ENCODE measurements at regions not wholly inside any gene's neighbourhood (a gene's known extent, or its start where the extent isn't known, plus 50 kb on each side); places are given as distances from the start of the nearest gene placed in this dataset.
"Not testable (repeated sequence)": the region's sequence is repeated elsewhere in the genome, so short reads cannot be mapped to it uniquely, and the experiment has no call there.

DNA sequence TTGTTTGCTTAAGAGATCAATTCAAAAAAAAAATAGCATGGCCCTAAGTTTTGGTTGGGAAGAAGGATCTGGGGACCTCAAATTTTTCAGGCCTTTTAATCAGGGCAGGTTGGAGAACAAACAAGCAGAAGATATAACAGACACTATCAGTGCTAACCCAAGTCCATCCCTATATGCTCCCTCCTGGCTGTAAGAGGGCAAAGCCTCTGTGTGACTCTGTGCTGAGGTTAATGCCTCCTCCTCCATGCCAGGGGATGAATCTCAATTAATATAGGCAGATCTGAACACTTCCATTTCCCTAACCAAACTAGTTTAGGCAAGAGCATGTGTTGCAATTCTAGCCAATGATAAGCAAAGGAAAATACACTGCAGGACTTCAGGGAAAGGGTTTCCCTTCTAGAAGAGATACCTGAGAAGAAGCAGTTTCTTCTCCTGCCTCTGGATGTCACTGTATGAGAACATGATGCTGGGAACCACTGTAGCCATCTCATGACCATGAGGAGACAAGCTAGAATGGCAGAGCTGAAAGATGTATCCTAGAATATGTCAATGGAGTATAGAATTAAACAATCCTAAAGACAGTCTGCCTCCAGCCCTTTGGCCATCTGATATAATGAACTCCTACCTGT lies 76.0 kb downstream of the CHD9NB start:
- no peak for DNase-seq (ENCODE audit: low read depth)

DNA sequence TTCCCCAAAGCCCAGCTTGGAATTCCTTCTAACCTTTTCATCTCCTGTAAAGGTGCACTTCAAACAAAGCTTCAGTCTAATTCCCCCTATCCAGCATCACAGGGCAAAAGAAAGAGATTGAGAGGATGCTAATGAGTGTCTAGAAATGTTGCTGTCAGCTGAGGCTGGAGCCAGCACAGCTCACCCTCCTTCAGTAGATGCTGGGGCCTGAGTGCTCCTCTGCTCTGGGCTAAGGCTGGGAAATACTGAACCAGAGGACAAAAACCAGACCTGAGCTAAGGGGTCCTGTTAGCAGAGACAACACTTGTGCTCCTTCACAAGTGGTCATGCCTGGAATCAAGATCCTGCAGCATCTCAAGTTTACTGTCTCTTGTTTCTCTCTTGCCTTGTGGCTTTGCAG lies 85.0 kb downstream of the CHD9NB start:
- DNase-seq (ENCODE audit: low read depth): no peak

DNA sequence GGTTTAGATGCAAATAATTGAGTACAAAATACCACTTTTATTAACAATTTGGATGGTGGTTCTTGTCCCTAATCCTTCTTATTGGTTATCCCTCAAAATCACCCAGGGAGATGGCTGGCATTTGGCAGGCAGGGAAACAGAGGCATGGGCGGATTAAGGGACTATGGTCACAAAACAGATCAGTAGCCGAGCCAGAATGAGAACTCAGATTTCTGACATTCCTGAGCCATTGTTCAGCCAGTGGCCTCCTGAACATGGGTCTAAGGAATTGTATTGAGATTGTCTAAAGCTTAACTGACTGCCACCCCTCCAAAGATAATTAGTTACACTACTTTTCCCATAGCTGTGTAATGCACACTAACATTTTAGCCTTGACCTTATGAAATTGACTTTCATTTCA lies 88.4 kb downstream of the CHD9NB start:
- DNase-seq (ENCODE audit: low read depth): no peak

DNA sequence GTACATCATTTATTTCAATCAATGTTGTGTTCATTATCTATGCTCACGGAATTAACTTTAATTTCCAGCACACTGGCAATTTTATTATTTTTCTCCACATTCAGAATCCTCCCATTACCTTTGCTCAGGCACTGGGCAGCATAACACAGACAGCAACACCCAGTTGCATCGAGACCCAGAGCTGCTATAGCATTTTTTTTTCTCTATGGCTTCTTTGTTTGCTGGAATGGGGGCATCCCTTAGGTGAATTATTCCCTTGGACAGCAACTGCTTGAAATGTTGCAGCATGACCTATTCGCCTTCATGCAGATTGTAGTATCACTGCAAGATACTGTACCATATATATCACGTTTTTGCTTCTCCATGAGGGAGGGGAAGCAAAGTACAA lies 88.8 kb downstream of the CHD9NB start:
- no peak for DNase-seq (ENCODE audit: low read depth)

DNA sequence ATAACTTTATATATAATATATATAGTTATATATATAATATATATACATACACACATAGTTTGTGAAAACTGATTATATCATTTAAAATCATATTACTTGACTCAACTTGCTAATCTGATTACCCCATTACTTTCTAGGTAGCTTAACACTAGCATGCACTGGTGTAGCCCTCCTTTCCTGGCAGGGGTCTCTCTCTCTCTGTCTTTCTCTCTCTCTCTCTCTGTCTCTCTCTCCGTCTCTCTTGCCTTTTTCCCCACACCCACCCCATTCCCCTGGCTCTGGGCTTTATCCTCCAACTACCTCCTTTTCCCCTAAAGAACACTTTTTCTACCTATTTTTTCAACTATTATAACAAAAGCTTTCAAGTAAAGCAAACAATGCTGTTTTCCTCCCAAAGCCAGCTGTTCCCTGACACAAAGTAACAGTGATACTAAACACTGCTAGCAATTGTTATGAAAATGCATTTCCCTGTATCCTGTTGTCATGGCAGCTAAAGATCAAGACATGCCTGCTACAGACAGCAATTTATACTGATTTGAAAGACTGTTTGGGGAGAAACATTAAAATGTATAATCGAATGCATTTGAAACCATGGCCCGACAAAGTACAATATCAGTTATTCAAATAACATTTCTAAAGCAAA lies 89.4 kb downstream of the CHD9NB start:
- no peak for DNase-seq (ENCODE audit: low read depth)

DNA sequence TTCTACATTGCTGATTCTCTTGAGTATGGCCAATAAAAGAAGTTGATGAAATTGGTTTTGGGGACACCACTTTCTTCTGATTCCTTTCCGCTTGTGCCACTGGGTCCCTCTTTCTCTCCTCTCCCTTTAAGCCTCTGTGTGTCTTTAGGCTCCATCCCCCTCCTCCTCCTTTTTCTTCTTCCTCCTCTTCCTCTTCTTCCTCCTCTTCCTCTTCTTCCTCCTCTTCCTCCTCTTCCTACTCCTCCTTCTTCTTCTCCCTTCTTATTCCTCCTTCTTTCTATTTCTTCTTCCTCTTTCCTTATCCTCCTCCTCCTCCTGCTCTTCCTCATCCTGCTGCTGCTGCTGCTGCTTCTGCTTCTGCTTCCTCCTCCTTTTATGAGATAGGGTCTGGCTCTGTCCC lies 93.7 kb downstream of the CHD9NB start:
- no peak for DNase-seq (ENCODE audit: low read depth)

DNA sequence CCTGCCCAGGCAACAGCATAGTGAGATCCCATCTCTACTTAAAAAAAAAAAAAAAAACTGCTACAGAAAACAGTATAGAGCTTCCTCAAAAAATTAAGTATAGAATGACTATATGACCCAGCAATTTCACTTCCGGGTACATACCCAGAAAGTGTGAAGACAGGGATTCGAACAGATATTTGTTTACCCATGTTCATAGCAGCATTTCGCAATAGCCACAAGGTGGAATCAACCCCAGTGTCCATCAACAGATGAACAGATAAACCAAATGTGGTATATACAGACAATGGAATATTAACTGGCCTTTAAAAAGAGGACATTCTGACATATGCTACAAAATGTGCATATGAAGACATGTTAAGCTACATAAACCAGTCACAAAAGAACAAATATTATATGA lies 95.5 kb downstream of the CHD9NB start:
- no peak for DNase-seq (ENCODE audit: low read depth)

DNA sequence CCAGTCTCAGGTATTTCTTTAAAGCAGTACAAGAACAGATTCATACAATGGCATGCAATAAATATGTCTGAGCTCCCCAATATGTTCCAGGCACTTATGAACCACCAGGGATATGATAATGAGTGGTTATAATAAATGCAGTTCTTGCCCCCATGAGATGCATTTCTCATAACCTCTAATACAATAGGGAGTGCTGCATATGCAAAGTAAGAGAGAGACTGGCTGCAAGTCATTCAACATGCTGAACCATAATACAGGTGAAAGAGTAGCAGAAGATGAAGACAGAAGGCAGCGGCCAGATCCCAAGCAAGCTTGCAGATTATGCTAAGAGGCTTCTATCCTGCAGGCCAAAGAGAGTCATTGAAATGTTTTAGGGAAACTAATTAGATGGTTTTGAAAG lies 96.7 kb downstream of the CHD9NB start:
- DNase-seq (ENCODE audit: low read depth): no peak

DNA sequence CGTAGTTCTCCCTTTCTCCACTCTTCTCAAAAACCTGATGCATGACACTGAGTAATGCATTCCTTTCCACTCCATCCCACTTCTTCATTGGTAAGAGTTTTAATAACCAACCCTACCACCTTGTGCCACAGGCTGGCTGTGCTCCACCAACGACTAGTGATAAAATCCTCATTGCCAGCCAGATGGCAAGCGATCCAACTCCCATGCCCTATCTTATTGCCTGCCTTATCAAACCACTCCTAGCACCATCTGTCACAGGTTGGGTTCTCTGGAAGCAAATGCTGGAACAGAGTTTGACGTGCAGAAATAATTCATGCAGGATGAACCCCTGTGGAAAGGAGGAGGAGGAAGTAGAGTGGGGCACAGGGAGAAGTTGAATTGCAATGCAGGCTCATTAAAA lies 99.5 kb downstream of the CHD9NB start:
- no peak for DNase-seq (ENCODE audit: low read depth)

DNA sequence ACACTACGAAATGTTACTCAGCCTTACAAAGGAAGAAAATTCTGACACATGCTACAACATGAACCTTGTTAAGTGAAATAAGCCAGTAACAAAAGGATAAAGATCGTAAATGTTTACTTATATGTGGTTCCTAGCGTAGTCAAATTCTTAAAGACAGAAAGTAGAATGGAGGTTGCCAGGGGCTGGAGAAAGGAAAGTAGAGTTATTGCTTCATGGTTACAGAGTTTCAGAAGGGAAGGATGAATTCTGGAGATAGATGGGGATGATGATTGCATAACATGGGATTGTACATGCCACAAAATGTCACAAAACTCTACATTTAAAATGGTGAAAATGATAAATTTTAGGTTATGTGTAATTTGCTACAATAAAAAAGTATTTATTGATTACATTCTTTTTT lies 103.8 kb downstream of the CHD9NB start:
- DNase-seq (ENCODE audit: low read depth): no peak

DNA sequence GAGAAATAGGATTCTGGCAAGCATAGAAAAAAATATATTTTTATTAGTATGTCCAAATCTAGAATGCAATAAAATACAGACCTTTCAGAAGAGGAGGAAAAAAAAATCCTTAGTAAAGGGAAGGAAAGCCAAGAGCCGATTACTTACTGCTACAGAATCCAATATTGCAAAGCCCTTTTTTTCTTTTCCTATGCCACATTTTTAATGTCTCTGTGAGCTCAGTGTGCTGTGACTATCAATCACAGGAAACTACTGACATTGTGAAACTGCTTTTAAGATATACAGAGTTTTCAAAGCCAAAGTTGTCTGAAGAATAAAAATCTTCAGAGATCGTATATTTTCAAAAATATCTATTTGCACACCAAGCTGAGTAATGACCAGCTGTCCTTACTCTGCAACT lies 120.4 kb downstream of the CHD9NB start:
- DNase-seq (ENCODE audit: low read depth): no peak

DNA sequence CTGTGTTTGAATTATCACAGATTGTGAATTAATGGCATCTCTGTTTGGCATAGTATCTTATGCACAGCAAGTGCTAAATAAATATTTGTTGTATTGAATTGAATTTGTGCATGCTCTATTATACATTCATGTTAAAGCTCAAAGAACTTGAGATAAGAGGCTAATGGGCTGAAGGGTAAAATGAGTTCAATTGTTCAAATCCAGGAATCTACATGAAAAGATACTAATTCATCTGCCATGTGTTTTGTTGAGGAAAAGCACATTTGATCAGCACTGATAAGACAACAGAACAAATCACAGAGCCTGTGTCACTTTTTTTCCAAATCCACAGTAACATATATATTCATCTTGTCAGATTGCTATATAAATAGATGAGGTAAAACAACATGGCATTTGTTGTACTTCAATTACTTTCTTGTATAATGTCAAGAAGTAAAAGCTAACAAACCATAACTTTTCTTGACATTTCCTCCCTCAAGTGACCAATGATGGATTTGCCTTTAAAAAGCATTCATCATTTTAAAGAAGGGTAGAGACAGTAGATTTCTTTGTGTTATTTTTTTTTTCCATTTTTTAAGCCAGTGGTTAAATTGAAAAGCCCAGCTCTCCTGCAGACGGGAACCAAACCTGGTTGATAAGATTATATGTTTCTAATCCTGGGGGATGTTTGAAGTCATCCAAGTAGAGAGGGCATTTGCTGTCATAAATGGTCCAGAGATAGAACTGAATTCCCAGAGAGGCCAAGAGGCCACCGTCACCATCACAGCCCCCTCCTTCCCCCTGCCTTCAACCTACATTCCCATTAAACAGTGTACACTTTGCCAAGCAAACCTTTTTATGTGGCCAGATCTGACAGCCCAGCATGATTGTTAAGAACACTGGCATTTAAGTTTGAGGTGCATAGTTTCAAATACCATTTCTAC lies 123.0 kb downstream of the CHD9NB start:
- no peak for DNase-seq (ENCODE audit: low read depth)

DNA sequence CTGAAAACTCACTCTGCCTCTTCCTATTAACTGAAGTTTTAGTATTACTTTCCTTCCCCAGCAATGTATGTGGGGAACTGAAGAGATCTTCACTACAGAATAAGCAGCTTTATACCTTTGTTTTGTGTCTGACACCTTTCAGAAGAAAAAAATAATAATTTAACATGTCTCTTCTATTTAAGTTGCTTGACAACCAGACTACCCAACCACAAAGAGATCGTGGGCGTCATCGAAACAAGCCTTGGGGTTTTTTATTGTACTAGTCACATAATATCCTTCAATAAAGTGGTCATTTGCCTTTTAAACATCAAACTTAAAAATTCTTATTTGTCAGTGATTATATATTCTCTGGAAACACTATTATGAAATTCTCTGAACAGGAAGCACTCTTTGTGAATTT lies 123.7 kb downstream of the CHD9NB start:
- DNase-seq (ENCODE audit: low read depth): no peak

DNA sequence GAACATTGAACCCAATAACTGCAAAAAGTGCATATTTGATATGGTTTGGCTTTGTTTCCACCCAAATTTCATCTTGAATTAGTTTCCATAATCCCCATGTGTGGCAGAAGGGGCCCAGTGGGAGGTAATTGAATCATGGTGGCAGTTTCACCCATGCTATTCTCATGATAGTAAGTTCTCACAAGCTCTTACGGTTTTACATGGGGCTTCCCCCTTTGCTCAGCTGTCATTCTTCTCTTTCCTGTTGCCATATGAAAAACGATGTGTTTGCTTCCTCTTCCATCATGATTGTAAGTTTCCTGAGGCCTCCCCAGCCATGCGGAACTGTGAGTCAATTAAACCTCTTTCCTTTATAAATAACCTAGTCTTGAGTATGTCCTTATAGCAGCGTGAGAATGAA lies 127.6 kb downstream of the CHD9NB start:
- no peak for DNase-seq (ENCODE audit: low read depth)

DNA sequence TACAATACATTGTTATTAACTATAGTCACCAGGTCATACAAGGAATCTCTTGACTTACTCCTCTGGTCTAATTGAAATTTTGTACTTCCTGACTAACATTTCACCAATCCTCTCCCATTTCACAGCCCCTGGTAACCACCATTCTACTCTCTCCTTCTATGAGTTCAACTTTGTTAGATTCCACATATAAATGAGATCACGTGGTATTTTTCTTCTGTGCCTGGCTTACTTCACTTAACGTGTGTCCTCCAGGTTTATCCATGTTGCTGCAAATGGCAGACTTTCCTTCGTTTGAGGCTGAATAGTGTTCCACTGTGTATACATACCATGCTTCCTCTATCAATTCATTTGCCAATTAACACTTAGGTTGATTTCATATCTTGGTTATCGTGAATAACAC lies 128.5 kb downstream of the CHD9NB start:
- no peak for DNase-seq (ENCODE audit: low read depth)

DNA sequence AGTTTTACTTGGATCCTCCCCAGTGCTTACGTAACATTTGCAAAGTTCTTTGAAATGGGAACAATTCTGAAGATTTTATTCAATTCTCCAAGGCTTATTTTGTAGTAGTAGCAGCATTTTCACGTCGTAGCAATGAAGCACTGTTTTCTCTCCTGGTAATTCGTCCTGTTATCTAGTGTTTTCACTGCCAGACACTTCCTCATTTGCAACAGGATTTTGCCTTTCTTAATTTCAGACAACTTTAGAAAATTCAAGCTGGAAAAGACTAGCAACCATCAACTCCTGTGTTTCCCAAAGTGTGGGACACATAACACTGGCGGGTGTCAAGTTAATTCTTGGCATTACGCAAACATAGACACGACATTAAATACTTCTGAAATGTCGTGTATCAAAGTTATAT lies 131.6 kb downstream of the CHD9NB start:
- DNase-seq (ENCODE audit: low read depth): no peak

DNA sequence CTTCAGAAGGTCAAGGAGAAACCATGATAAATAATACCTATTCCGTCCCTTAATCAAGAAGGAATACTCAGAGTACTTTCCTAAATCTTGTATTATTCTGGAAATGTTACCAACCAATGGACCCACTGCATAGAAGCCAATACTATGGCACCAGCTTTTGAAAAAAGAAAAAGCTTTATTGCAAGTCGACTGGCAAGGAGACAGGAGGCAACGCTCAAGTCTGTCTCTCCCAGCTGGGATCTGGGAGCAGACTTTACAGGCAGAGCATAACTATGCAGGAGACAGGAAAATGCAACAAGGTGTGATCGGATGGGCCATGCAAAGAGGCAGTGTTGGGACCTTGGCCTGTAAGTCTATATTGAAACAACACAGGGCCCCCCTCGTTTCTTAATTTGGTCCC lies 132.4 kb downstream of the CHD9NB start:
- no peak for DNase-seq (ENCODE audit: low read depth)

DNA sequence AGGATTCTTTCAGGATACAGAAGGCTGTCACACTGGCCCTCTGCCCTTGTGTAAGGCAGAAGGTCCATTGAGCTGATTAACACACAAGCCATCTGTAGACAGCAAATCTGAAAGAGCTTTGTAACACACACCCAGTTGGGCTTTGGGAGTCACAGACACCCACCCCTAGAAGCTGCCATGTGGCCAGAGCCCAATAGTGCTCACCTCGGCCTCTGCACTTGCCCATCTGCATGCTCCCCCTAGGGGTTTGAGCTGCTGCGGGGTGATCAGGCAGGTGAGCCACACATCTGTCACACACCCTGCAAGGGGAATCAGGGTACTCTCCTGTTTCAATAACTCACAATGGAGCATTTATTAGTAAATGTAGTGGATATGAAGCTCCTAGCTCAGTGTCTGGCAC lies 138.3 kb downstream of the CHD9NB start:
- no peak for DNase-seq (ENCODE audit: low read depth)

DNA sequence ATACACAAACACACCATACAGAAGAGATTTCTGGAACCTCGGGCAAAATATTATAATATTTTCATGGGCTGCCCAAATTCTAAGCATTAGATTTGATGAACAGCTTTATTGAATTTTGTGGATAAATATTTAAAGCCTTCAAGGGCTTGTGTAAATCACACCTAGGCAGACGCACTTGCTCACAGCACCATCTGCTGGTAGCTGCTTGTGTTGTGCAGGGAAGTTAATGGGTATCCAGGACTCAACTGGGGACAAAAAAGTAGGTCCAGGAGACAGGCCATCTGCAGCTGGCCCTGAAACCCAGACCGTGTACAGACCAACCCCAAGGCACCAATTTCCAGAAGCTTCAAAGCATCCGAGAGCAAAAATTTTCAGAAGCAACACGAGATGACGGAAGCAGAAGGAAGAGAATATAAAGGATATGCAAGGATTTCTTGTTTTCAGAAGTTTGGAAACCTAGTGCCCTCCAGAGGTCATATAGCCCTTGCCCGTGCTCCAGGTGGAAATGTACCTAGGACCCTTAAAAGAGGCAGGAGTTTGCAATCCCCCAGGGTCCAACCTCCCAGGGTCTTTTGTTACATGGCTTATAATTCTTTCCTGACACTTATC lies 140.0 kb downstream of the CHD9NB start:
- DNase-seq (ENCODE audit: low read depth): peak; percentile 5

DNA sequence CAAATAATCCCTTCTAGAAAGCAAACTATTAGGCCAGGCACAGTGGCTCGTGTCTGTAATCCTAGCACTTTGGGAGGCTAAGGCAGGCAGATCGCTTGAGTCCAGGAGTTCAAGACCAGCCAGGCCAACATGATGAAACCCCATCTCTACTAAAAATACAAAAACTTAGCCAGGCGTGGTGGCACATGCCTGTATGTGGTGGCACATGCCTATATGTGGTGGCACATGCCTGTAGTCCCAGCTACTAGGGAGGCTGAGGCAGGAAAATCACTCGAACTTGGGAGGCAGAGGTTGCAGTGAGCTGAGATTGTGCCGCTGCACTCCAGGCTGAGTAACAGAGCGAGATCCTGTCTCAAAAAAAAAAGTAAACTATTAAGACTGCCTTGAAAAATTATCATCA lies 144.6 kb downstream of the CHD9NB start:
- not testable (repeated sequence) for DNase-seq (ENCODE audit: low read depth)

DNA sequence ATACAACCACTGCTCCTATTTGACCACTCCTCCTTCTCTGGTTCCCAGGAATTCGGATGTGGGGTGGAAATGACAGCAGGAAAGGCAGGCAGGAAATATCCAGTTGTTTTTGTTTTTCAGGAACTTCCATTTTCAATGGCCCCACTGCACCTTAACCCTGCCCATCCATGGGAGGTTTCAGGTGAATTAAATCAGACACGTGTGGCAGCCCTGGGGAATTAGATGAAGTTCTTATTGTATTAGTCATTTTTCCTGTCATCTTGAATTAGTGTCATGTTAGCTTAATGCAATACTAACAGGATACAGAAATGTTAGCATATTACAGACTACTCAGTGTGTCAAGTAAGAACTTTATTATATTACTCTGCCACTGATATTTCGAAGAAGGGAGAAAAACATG lies 146.4 kb downstream of the CHD9NB start:
- no peak for DNase-seq (ENCODE audit: low read depth)

DNA sequence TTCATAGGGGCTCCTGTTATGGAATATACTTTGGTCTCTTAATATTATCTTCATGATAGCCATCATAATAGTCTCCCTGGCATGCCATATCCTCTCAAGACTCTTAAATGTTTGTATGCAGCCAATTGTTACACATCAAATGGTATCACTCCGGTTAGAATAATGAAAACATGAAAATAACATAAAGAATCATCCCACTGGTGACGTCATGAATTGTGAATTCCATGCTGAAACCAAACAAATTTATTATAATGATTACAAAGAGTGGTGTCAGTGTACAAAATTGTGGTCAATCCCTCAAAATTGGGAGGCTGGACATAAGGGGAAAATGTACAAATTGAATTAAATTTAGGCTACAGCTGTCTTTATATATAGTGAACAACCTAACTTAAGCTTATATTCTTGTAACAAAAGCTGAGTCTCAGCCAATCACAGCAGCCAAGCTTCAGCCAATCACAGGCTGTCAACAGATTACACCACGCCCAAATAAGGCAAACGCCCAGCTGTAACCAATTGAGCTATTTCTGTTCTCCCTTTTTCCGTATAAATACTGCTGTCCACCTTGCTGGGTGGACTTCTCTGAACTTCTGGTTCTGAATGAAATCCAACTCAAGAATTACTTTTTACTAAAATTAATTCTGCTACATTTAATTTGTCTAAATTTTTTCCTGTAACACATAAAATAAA lies 156.1 kb downstream of the CHD9NB start:
- no peak for DNase-seq (ENCODE audit: low read depth)
